CD4-positive, alpha-beta T cell treated with Interleukin-4 for 1 hour (primary cell): ENCODE measurements at regions not wholly inside any gene's neighbourhood (a gene's known extent, or its start where the extent isn't known, plus 50 kb on each side); places are given as distances from the start of the nearest gene placed in this dataset.
"Not testable (repeated sequence)": the region's sequence is repeated elsewhere in the genome, so short reads cannot be mapped to it uniquely, and the experiment has no call there.

Source experiments
- DNase-seq, 2 donors: peaks; one replicate each; pipeline ENCODE4 v3.0.0-alpha.2; 2020 to 2022

GRCh38 chr5:35561396-35561795 is 56.3 kb upstream of the SPEF2 start:
- DNase-seq, result no peak

- no peak for DNase-seq
Measured at GRCh38 chr5:35557748-35558147, 59.9 kb upstream of the SPEF2 start.

GRCh38 chr5:35557199-35557598 is 60.5 kb upstream of the SPEF2 start:
- no peak for DNase-seq

- no peak for DNase-seq
Measured at GRCh38 chr5:35554016-35554415, 63.6 kb upstream of the SPEF2 start.

GRCh38 chr5:35545190-35545589 is 72.5 kb upstream of the SPEF2 start:
- DNase-seq, result no peak

GRCh38 chr5:35543408-35543807 is 74.3 kb upstream of the SPEF2 start:
- no peak for DNase-seq

- no peak for DNase-seq
Measured at GRCh38 chr5:35540002-35540401, 77.7 kb upstream of the SPEF2 start.

- DNase-seq, result no peak
Measured at GRCh38 chr5:35538198-35538931, 79.3 kb upstream of the SPEF2 start.

GRCh38 chr5:35533156-35533555 is 84.5 kb upstream of the SPEF2 start:
- no peak for DNase-seq

- DNase-seq, result not testable (repeated sequence)
Measured at GRCh38 chr5:35531553-35531952, 86.1 kb upstream of the SPEF2 start.

GRCh38 chr5:35518104-35518503 is 99.6 kb upstream of the SPEF2 start:
- peak; percentile 3 to 53 for DNase-seq

- no peak for DNase-seq
Measured at GRCh38 chr5:35516271-35516670, 101.4 kb upstream of the SPEF2 start.

- no peak for DNase-seq
Measured at GRCh38 chr5:35513612-35514011, 104.1 kb upstream of the SPEF2 start.

- no peak for DNase-seq
Measured at GRCh38 chr5:35502206-35502605, 115.5 kb upstream of the SPEF2 start.

GRCh38 chr5:35488791-35489190 is 128.9 kb upstream of the SPEF2 start:
- DNase-seq, result no peak

GRCh38 chr5:35488055-35488454 is 129.6 kb upstream of the SPEF2 start:
- no peak for DNase-seq

- no peak for DNase-seq
Measured at GRCh38 chr5:35487233-35488025, 130.2 kb upstream of the SPEF2 start.

GRCh38 chr5:35485487-35485886 is 132.2 kb upstream of the SPEF2 start:
- DNase-seq, result no peak

- no peak for DNase-seq
Measured at GRCh38 chr5:35484241-35484640, 133.4 kb upstream of the SPEF2 start.

GRCh38 chr5:35483780-35484179 is 133.9 kb upstream of the SPEF2 start:
- DNase-seq, result no peak

GRCh38 chr5:35483191-35483590 is 134.5 kb upstream of the SPEF2 start:
- DNase-seq, result no peak

GRCh38 chr5:35482167-35482755 is 135.4 kb upstream of the SPEF2 start:
- no peak for DNase-seq

GRCh38 chr5:35478856-35479682 is 138.6 kb upstream of the SPEF2 start:
- DNase-seq, result peak in 1 of 2 donors; percentile 47
